A673 (cell line): ENCODE measurements at regions not wholly inside any gene's neighbourhood (a gene's known extent, or its start where the extent isn't known, plus 50 kb on each side); places are given as distances from the start of the nearest gene placed in this dataset.

ENCODE experiments used
- BruUV-seq: library from RNA; stranded (reverse); fragments of 400-500 nt; replicated peaks from 2 replicates; lab custom pipeline; 2021; lab: Mats Ljungman, UMichigan
- CTCF ChIA-PET: fragments of 300-600 bp; sonication (Branson Sonifier 250); formaldehyde crosslinking; loops from one replicate; lab custom pipeline; 2022; ENCODE audit warnings: antibody characterized with exemption; lab: Charles Lee
- POLR2A ChIA-PET: fragments of 300-600 bp; sonication (Branson Sonifier 250); formaldehyde crosslinking; loops from one replicate; lab custom pipeline; 2022; ENCODE audit warnings: antibody characterized with exemption; ENCODE audit not compliant: low non-redundant PET; lab: Charles Lee
- DNase-seq: peaks from one replicate; pipeline ENCODE4 v3.0.0-alpha.2; 2015; ENCODE audit warnings: low spot score
- H3K27ac ChIP-seq: fragments of 200-600 bp; sonication (generic); 2 replicates; pipeline ENCODE4 v1.5.1; 2016; ENCODE audit warnings: mixed run types, low read depth, mild to moderate bottlenecking, mixed read lengths, antibody characterized with exemption, low read length; ENCODE audit not compliant: poor library complexity, severe bottlenecking
- H3K27me3 ChIP-seq: fragments of 200-600 bp; sonication (generic); replicated peaks from 2 replicates; pipeline ENCODE4 v1.6.1; 2017; ENCODE audit warnings: mixed run types, low read depth, mild to moderate bottlenecking, mixed read lengths, antibody characterized with exemption, low read length; ENCODE audit not compliant: insufficient read depth, poor library complexity
- H3K36me3 ChIP-seq: fragments of 200-600 bp; sonication (generic); 2 replicates; pipeline ENCODE4 v1.6.1; 2016; ENCODE audit warnings: mixed run types, mild to moderate bottlenecking, mixed read lengths, antibody characterized with exemption, low read length; ENCODE audit not compliant: insufficient read depth, poor library complexity, severe bottlenecking
- H3K4me1 ChIP-seq: fragments of 200-600 bp; sonication (generic); 2 replicates; pipeline ENCODE4 v1.6.1; 2017; ENCODE audit warnings: mixed run types, mild to moderate bottlenecking, mixed read lengths, antibody characterized with exemption, low read length; ENCODE audit not compliant: insufficient read depth, poor library complexity, severe bottlenecking
- H3K4me3 ChIP-seq: fragments of 200-600 bp; sonication (generic); 2 replicates; pipeline ENCODE4 v1.5.1; 2016; ENCODE audit warnings: low read depth, mixed run types, mild to moderate bottlenecking, mixed read lengths, low read length; ENCODE audit not compliant: poor library complexity, severe bottlenecking
- H3K9me3 ChIP-seq: fragments of 200-600 bp; sonication (generic); 2 replicates; pipeline ENCODE4 v1.6.1; 2016; ENCODE audit warnings: mixed run types, low read depth, mild to moderate bottlenecking, mixed read lengths, antibody characterized with exemption, low read length; ENCODE audit not compliant: poor library complexity, severe bottlenecking
- EZH2 ChIP-seq: fragments of 200-600 bp; sonication (generic); IDR thresholded peaks from 2 replicates; pipeline ENCODE4 v1.6.1; 2017; ENCODE audit warnings: borderline replicate concordance, low read depth, mild to moderate bottlenecking, mixed read lengths, antibody characterized with exemption, low read length; ENCODE audit not compliant: poor library complexity, severe bottlenecking
- intact Hi-C: fragments of 100-400 bp; cut with micrococcal nuclease; formaldehyde crosslinking; loops from one replicate; pipeline ENCODE4 v1.10.0; 2022; ENCODE audit not compliant: unreplicated experiment
- TF ChIP-seq, protein P1 (sequence below): fragments of 300-800, 200-600 bp; sonication (generic); conservative IDR thresholded peaks from 2 replicates; pipeline ENCODE4 v1.5.1; 2017; ENCODE audit warnings: low read depth, mild to moderate bottlenecking, antibody characterized with exemption, low read length, moderate library complexity, mixed read lengths

GRCh38 chr3:67118635-67119034 lies 120.5 kb downstream of the KBTBD8 start:
- Histone ChIP-seq H3K9me3 (no peaks in the 10 kb centered on the region), H3K4me1 (no peaks in the 10 kb centered on the region), H3K27me3 (no peaks in the 10 kb centered on the region), H3K4me3 (no peak overlapping the region), H3K27ac (no peak overlapping the region), H3K36me3 (no peaks in the 10 kb centered on the region)
- DNase-seq, result no peak
- TF ChIP-seq, protein P1, sequence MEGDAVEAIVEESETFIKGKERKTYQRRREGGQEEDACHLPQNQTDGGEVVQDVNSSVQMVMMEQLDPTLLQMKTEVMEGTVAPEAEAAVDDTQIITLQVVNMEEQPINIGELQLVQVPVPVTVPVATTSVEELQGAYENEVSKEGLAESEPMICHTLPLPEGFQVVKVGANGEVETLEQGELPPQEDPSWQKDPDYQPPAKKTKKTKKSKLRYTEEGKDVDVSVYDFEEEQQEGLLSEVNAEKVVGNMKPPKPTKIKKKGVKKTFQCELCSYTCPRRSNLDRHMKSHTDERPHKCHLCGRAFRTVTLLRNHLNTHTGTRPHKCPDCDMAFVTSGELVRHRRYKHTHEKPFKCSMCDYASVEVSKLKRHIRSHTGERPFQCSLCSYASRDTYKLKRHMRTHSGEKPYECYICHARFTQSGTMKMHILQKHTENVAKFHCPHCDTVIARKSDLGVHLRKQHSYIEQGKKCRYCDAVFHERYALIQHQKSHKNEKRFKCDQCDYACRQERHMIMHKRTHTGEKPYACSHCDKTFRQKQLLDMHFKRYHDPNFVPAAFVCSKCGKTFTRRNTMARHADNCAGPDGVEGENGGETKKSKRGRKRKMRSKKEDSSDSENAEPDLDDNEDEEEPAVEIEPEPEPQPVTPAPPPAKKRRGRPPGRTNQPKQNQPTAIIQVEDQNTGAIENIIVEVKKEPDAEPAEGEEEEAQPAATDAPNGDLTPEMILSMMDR, result no peak
- intact Hi-C loops, result loop anchor here (10.0 kb wide), 2 partner anchors 236 to 666 kb away; no protein-coding TSS in a partner anchor
- POLR2A ChIA-PET, result no interaction called here
- CTCF ChIA-PET, result no interaction called here
- BruUV-seq, result no TSS peak

DNA sequence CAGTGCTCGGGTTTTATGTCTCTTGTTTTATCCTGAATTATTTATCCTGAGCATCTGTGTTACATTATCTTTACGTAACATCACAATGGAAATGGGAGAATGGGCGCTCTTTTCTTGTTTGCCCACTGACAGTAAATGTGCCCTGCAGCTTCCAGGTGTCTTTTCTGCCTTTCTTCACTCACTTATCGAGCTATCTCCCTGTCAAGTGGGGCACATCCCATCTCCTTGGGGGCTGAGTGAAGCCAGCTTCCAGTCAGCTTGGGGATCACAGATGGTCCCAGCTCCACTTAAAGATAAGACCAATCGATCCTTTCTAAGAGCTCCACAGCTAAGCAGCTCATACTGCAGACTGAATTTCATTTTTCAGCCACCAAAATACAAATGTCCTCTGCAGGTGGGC lies 125.8 kb downstream of the KBTBD8 start:
- TF ChIP-seq EZH2, result no peak
- TF ChIP-seq, protein P1, result no peak
- Histone ChIP-seq H3K9me3 (no peaks in the 10 kb centered on the region), H3K27me3 (no peaks in the 10 kb centered on the region), H3K36me3 (no peaks in the 10 kb centered on the region), H3K27ac (no peak overlapping the region), H3K4me3 (no peak overlapping the region), H3K4me1 (no peaks in the 10 kb centered on the region)
- ChIA-PET POLR2A (no interaction called here), CTCF (no interaction called here)
- no peak for DNase-seq
- intact Hi-C loops, result no loop called here
- BruUV-seq, result no TSS peak

DNA sequence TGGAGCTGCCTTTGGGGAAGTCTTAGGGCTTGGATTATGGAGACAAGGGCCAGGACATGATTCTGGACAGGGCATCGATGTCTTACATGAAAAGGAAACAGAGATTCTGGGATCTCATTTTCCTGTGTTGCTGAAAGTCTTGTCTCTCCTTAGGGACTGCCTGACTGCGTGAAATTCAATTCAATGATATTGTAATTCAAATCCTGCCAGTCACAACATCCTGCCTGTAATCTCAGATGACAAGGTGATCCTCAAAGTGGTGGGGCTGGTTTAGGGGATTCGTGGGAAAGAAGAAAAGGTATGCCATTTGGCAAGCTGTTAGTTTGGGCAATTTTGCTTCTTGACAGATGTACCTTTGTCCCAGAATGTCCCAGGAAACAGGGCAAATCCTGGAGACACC lies 129.1 kb downstream of the KBTBD8 start:
- CTCF ChIA-PET, result no interaction called here
- POLR2A ChIA-PET, result no interaction called here
- BruUV-seq, result no TSS peak

More for the DNA sequence above, 129.1 kb downstream of the KBTBD8 start:
- H3K4me1 ChIP-seq, result no peaks in the 10 kb centered on the region
- H3K36me3 ChIP-seq, result no peaks in the 10 kb centered on the region
- H3K9me3 ChIP-seq, result no peaks in the 10 kb centered on the region
- TF ChIP-seq EZH2, result no peak
- TF ChIP-seq, protein P1, result no peak
- no peaks in the 10 kb centered on the region for H3K27me3 ChIP-seq
- no peak for DNase-seq
- no peak overlapping the region for H3K4me3 ChIP-seq
- intact Hi-C loops, result no loop called here
- no peak overlapping the region for H3K27ac ChIP-seq
